Naive B cell (primary cell): ENCODE measurements at regions not wholly inside any gene's neighbourhood (a gene's known extent, or its start where the extent isn't known, plus 50 kb on each side); places are given as distances from the start of the nearest gene placed in this dataset.
A peak's percentile ranks its signal among the peaks of the same experiment; 100 is the strongest.

Experiments
- ATAC-seq, 2 donors: fragments of 150-1000 bp; cut with Tn5 transposase; 2 replicates each; pipeline ENCODE4 v1.10.0; 2021; ENCODE audit warnings: low read depth in 2 of 2, mild to moderate bottlenecking in 2 of 2, moderate library complexity in 2 of 2
- DNase-seq: peaks from one replicate; pipeline ENCODE4 v3.0.0; 2022
- H3K27ac Mint-ChIP-seq, 6 donors: one replicate each; pipeline ENCODE4 v1.8.0; 2020 to 2022; ENCODE audit warnings: mild to moderate bottlenecking in 6 of 6, mixed read lengths in 6 of 6, moderate library complexity in 5 of 6, inconsistent platforms in 2 of 6
- H3K27me3 Mint-ChIP-seq, 3 donors: one replicate each; pipeline ENCODE4 v1.8.0; 2021 to 2022; ENCODE audit warnings: mixed read lengths in 3 of 3, mild to moderate bottlenecking in 1 of 3
- H3K36me3 Mint-ChIP-seq, 2 donors: one replicate each; pipeline ENCODE4 v1.8.0; 2020 to 2022; ENCODE audit warnings: mixed read lengths in 2 of 2, inconsistent platforms in 1 of 2, mild to moderate bottlenecking in 1 of 2
- H3K4me1 Mint-ChIP-seq, 3 donors: one replicate each; pipeline ENCODE4 v1.8.0; 2020 to 2022; ENCODE audit warnings: mixed read lengths in 3 of 3, inconsistent platforms in 1 of 3, mild to moderate bottlenecking in 1 of 3, moderate library complexity in 1 of 3
- H3K4me3 Mint-ChIP-seq, 8 donors: one replicate each; pipeline ENCODE4 v1.8.0; 2020 to 2022; ENCODE audit warnings: mild to moderate bottlenecking in 8 of 8, mixed read lengths in 8 of 8, moderate library complexity in 8 of 8, inconsistent platforms in 2 of 8
- H3K9me3 Mint-ChIP-seq, 7 donors: one replicate each; pipeline ENCODE4 v1.8.0; 2020 to 2022; ENCODE audit warnings: mixed read lengths in 7 of 7, mild to moderate bottlenecking in 5 of 7, inconsistent platforms in 2 of 7, moderate library complexity in 1 of 7

DNA sequence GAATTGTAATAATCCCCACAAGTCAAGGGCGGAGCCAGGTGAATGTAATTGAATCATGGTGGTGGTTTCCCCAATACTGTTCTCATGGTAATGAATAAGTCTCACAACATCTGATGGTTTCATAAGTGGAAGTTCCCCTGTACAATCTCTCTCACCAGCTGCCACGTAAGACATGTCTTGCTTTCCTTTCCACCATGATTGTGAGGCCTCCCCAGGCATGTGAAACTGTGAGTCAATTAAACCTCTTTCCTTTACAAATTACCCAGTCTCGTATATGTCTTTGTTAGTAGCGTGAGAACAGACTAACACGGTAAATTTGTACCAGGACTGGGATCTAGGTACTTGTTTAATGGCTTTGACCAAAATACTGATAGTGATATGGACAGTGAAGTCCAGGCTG lies 744.3 kb upstream of the REG3G start:
- Mint-ChIP-seq H3K9me3 (peaks cover 0 to 7% (median 0%) of the 10 kb centered on the region in 7 donors), H3K36me3 (no peaks in the 10 kb centered on the region), H3K27me3 (no peaks in the 10 kb centered on the region), H3K4me3 (no peak overlapping the region), H3K27ac (no peak overlapping the region), H3K4me1 (no peaks in the 10 kb centered on the region)
- ATAC-seq, result no peak
- DNase-seq, result no peak

DNA sequence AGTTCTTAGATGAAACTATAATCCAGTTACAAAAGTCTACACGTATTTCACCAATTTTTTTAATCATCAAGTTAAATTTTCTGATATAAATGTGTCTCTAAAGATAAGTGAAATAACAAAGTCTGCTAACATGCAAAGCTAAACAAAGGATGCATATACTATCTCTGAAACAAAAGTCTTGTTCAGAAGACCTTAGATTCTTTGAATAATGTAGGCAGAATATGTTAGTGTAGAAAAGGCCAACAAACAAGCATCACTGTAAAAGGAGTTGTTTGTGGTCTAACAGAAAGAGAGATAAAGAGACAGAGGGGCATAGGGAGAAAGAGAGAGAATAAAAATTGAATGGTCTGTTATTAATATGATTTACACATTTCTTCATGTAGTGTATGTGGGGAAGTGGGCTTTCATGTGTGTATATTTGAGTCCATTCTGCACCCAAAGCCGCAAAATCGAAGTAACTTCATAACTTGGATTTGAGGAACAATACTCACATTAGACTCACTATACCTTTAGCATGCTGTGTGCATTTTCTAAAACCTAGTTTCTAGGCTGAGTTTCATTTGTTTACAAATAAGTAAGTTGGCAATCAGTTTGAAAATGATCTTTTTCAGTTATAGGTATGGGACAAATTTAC lies 734.8 kb upstream of the REG3G start:
- Mint-ChIP-seq H3K4me3 (no peak overlapping the region), H3K9me3 (peaks cover 0 to 4% (median 0%) of the 10 kb centered on the region in 7 donors), H3K4me1 (no peaks in the 10 kb centered on the region), H3K36me3 (no peaks in the 10 kb centered on the region), H3K27ac (no peak overlapping the region), H3K27me3 (no peaks in the 10 kb centered on the region)
- no peak for ATAC-seq
- no peak for DNase-seq

DNA sequence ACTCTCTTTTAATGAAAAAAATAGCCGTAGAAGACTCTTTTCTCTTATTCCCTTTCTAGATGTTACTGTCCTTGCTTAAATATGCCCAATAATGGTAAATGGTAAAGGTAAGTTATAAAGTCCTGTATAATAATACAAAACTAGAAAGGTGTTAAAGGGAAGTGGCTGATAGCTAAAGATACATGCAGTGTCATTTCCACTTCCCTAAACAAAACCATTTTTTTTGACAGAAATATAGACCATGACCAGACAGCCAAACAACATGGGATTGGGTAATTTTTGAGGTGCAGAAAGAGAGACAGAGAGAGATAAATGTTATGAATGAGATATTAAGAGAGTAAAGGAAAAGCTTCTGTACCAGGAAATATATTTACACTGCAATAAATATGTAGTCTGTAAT lies 731.7 kb upstream of the REG3G start:
- DNase-seq, result no peak
- Mint-ChIP-seq H3K27ac (no peak overlapping the region), H3K36me3 (no peaks in the 10 kb centered on the region), H3K4me1 (no peaks in the 10 kb centered on the region), H3K4me3 (no peak overlapping the region), H3K27me3 (no peaks in the 10 kb centered on the region), H3K9me3 (peaks cover 0 to 4% (median 0%) of the 10 kb centered on the region in 7 donors)
- no peak for ATAC-seq

GRCh38 chr2:78301166-78301789 lies 724.2 kb upstream of the REG3G start:
- Mint-ChIP-seq H3K4me3 (no peak overlapping the region), H3K27me3 (no peaks in the 10 kb centered on the region)

GRCh38 chr2:78304678-78305077 lies 720.8 kb upstream of the REG3G start:
- Mint-ChIP-seq H3K4me1 (no peaks in the 10 kb centered on the region), H3K9me3 (peaks cover 0 to 7% (median 0%) of the 10 kb centered on the region in 7 donors), H3K4me3 (no peak overlapping the region), H3K27me3 (no peaks in the 10 kb centered on the region), H3K36me3 (no peaks in the 10 kb centered on the region), H3K27ac (no peak overlapping the region)
- no peak for DNase-seq
- ATAC-seq, result no peak

More at GRCh38 chr2:78301166-78301789, 724.2 kb upstream of the REG3G start:
- Mint-ChIP-seq H3K9me3 (peaks cover 0 to 4% (median 0%) of the 10 kb centered on the region in 7 donors), H3K4me1 (no peaks in the 10 kb centered on the region), H3K36me3 (no peaks in the 10 kb centered on the region), H3K27ac (peak overlapping the region in 1 of 6 donors; percentile 33)
- ATAC-seq (no peak), DNase-seq (no peak)

GRCh38 chr2:78309460-78309859 lies 716.0 kb upstream of the REG3G start:
- no peaks in the 10 kb centered on the region for H3K36me3 Mint-ChIP-seq

DNA sequence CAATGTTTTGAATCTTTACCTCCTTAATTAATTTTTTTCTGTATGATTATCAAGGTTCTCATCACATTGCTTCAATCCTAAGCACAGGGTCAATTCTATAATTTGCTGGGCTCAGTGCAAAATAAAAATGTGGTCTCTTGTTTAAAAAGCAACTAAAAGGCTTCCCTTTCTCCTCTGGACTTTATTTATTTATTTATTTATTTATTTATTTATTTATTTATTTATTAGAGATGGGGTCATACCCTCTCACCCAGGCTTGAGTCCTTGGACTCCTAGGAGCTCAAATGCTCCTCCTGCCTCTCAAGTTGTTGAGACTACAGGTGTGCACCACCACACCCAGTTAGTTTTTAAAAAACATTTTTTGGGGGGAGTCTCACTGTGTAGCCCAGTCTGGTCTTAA lies 710.1 kb upstream of the REG3G start:
- H3K9me3 Mint-ChIP-seq, result peaks cover 0 to 6% (median 2%) of the 10 kb centered on the region in 7 donors
- H3K27me3 Mint-ChIP-seq, result no peaks in the 10 kb centered on the region
- no peak overlapping the region for H3K27ac Mint-ChIP-seq
- DNase-seq (no peak), ATAC-seq (no peak)
- no peaks in the 10 kb centered on the region for H3K36me3 Mint-ChIP-seq
- no peaks in the 10 kb centered on the region for H3K4me1 Mint-ChIP-seq
- H3K4me3 Mint-ChIP-seq, result no peak overlapping the region

More at GRCh38 chr2:78309460-78309859, 716.0 kb upstream of the REG3G start:
- Mint-ChIP-seq H3K4me3 (no peak overlapping the region), H3K27me3 (no peaks in the 10 kb centered on the region), H3K27ac (no peak overlapping the region), H3K4me1 (no peaks in the 10 kb centered on the region), H3K9me3 (peaks cover 0 to 3% (median 0%) of the 10 kb centered on the region in 7 donors)
- DNase-seq (no peak), ATAC-seq (no peak)

DNA sequence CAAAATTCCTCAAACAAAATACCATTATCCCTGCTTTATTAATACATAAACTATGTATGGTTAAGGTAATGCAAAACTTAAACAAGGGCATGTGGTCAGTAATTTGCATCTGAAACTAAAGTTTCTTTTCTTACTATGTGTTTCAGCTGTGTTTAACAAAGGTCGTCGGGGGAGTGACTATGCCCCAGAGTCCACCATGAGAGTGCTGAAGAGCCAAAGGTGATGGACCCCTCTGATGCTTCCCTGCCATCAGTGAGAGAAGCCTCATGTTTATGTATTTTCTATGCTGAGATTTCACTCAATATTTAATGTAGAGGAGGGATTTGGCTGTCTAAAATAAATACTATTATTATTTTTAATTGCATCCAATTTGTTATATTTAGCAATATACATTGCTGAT lies 707.2 kb upstream of the REG3G start:
- H3K4me1 Mint-ChIP-seq, result no peaks in the 10 kb centered on the region
- no peaks in the 10 kb centered on the region for H3K36me3 Mint-ChIP-seq
- no peak for ATAC-seq

DNA sequence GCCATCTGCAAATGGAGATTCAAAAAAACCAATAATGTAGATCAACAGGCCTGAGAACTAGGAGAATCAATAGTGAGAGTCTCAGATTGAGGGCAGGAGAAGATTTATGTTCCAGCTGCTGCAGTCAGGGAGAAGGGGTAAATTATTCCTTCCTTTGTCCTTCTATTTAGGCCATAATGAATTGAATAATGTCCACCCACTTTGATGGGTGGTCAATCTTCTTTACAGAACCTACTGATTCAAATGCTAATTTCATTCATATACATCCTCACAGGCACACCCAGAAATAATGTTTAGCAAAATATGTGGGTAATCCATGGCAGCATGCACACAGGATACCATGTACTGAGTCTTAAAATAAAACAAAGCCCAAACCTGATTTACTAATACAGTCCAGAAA lies 695.3 kb upstream of the REG3G start:
- H3K36me3 Mint-ChIP-seq, result no peaks in the 10 kb centered on the region
- no peak overlapping the region for H3K27ac Mint-ChIP-seq
- no peak overlapping the region for H3K4me3 Mint-ChIP-seq
- ATAC-seq, result no peak
- H3K9me3 Mint-ChIP-seq, result peaks cover 0 to 2% (median 0%) of the 10 kb centered on the region in 7 donors
- H3K27me3 Mint-ChIP-seq, result no peaks in the 10 kb centered on the region
- no peaks in the 10 kb centered on the region for H3K4me1 Mint-ChIP-seq
- no peak for DNase-seq

More for the DNA sequence above, 707.2 kb upstream of the REG3G start:
- H3K27ac Mint-ChIP-seq, result no peak overlapping the region
- no peak overlapping the region for H3K4me3 Mint-ChIP-seq
- DNase-seq, result no peak
- H3K9me3 Mint-ChIP-seq, result peaks cover 0 to 8% (median 4%) of the 10 kb centered on the region in 7 donors
- no peaks in the 10 kb centered on the region for H3K27me3 Mint-ChIP-seq

GRCh38 chr2:78351208-78351607 lies 674.3 kb upstream of the REG3G start:
- peaks cover 0 to 10% (median 0%) of the 10 kb centered on the region in 7 donors for H3K9me3 Mint-ChIP-seq
- H3K4me3 Mint-ChIP-seq, result no peak overlapping the region
- no peaks in the 10 kb centered on the region for H3K36me3 Mint-ChIP-seq
- H3K4me1 Mint-ChIP-seq, result no peaks in the 10 kb centered on the region
- DNase-seq (no peak), ATAC-seq (no peak)
- no peaks in the 10 kb centered on the region for H3K27me3 Mint-ChIP-seq
- no peak overlapping the region for H3K27ac Mint-ChIP-seq

DNA sequence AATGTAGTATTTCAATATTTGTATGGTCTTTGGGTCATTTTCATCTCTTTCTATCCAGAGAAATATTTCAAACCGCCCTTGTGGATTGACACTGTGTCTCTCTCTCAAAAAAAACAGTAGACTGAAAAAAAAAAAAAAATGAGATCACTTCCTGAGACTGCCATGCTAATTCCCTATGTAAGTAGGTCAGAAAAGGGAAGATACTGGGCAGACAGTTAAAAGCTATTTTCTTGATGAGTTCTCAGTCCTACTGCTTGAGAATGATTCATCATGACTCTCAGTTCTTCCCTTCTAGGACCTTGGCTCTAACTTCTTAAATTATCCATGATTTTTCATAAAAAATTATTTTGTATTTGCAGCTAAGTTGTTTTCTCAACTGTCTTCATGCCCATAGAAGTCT lies 672.3 kb upstream of the REG3G start:
- DNase-seq (no peak), ATAC-seq (no peak)
- no peak overlapping the region for H3K4me3 Mint-ChIP-seq
- no peaks in the 10 kb centered on the region for H3K36me3 Mint-ChIP-seq
- no peak overlapping the region for H3K27ac Mint-ChIP-seq
- H3K4me1 Mint-ChIP-seq, result no peaks in the 10 kb centered on the region
- H3K27me3 Mint-ChIP-seq, result no peaks in the 10 kb centered on the region
- peaks cover 0 to 10% (median 0%) of the 10 kb centered on the region in 7 donors for H3K9me3 Mint-ChIP-seq

DNA sequence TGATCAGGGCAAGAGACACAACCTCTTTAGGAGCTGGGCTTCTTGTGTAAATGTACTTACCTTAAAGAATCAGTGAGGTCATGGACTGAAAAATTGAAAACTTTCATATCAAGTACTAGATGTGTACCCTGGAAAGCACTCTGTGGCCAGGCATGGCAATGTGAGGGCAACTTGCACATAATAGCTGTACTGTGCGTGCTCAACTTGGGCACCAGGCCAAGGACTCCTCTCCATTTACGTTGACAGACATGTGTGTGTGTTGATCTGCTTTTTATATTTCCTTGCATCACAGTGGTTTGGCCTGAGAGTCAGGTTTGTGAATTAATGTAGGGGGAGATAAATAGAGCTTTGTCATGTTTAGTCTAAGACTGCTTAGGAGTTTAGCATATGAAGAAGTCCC lies 669.5 kb upstream of the REG3G start:
- ATAC-seq, result no peak
- Mint-ChIP-seq H3K27ac (no peak overlapping the region), H3K4me3 (no peak overlapping the region), H3K36me3 (no peaks in the 10 kb centered on the region), H3K27me3 (no peaks in the 10 kb centered on the region), H3K4me1 (no peaks in the 10 kb centered on the region), H3K9me3 (peaks cover 0 to 10% (median 0%) of the 10 kb centered on the region in 7 donors)
- DNase-seq, result no peak

DNA sequence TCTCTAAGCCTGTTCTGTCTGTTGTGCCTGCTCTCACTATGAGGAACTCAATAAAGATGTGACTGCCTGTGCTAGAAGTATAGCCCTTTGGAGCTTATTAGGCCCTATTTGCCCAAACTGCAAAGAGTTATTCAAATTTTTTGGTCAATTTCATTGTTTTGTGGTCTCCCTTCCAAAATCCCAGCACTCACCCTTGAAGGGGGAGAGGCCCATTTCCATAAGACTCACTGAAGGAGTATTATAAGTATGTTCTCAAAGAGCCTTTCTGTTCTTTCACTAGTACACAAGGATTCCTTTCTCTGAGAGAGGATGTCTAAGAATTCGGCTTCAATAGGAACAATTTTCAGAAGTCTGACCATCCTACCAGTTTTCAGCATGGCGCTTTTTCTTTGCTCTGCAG lies 641.9 kb upstream of the REG3G start:
- Mint-ChIP-seq H3K4me3 (no peak overlapping the region), H3K27me3 (no peaks in the 10 kb centered on the region), H3K9me3 (peaks cover 0 to 15% (median 0%) of the 10 kb centered on the region in 7 donors), H3K27ac (no peak overlapping the region), H3K36me3 (no peaks in the 10 kb centered on the region), H3K4me1 (no peaks in the 10 kb centered on the region)
- ATAC-seq (no peak), DNase-seq (no peak)

GRCh38 chr2:78397198-78397597 lies 628.3 kb upstream of the REG3G start:
- no peaks in the 10 kb centered on the region for H3K4me1 Mint-ChIP-seq
- ATAC-seq (no peak), DNase-seq (no peak)
- no peak overlapping the region for H3K27ac Mint-ChIP-seq
- H3K27me3 Mint-ChIP-seq, result no peaks in the 10 kb centered on the region
- peaks cover 5 to 24% (median 8%) of the 10 kb centered on the region in 7 donors for H3K9me3 Mint-ChIP-seq
- H3K4me3 Mint-ChIP-seq, result no peak overlapping the region
- no peaks in the 10 kb centered on the region for H3K36me3 Mint-ChIP-seq
